ENCODE measurements at regions not wholly inside any gene's neighbourhood (a gene's known extent, or its start where the extent isn't known, plus 50 kb on each side); places are given as distances from the start of the nearest gene placed in this dataset.

- no peak for DNase-seq
Measured at GRCh38 chr1:221164951-221165838, 286.0 kb downstream of the HLX start.

GRCh38 chr1:221165839-221166500, 286.7 kb downstream of the HLX start:
- DNase-seq: no peak

GRCh38 chr1:221166559-221167318, 287.5 kb downstream of the HLX start:
- DNase-seq: peak in 1 of 2 donors; percentile 95

- DNase-seq: no peak
Measured at GRCh38 chr1:221169447-221169889, 290.2 kb downstream of the HLX start.

GRCh38 chr1:221170171-221170570, 290.9 kb downstream of the HLX start:
- no peak for DNase-seq

GRCh38 chr1:221171768-221172167, 292.5 kb downstream of the HLX start:
- DNase-seq: no peak

GRCh38 chr1:221172841-221173240, 293.6 kb downstream of the HLX start:
- no peak for DNase-seq

GRCh38 chr1:221174330-221174993, 295.2 kb downstream of the HLX start:
- no peak for DNase-seq

- no peak for DNase-seq
Measured at GRCh38 chr1:221175249-221175648, 296.0 kb downstream of the HLX start.

GRCh38 chr1:221180704-221181368, 301.6 kb downstream of the HLX start:
- DNase-seq: no peak

GRCh38 chr1:221182791-221183533, 303.7 kb downstream of the HLX start:
- DNase-seq: peak in 1 of 2 donors; percentile 84

- no peak for DNase-seq
Measured at GRCh38 chr1:221184131-221184794, 305.0 kb downstream of the HLX start.

- no peak for DNase-seq
Measured at GRCh38 chr1:221187174-221187573, 307.9 kb downstream of the HLX start.

- DNase-seq: no peak
Measured at GRCh38 chr1:221188458-221188857, 309.2 kb downstream of the HLX start.

- no peak for DNase-seq
Measured at GRCh38 chr1:221190249-221190648, 311.0 kb downstream of the HLX start.

GRCh38 chr1:221192055-221192454, 312.8 kb downstream of the HLX start:
- no peak for DNase-seq

GRCh38 chr1:221200464-221200863, 321.2 kb downstream of the HLX start:
- no peak for DNase-seq

- DNase-seq: no peak
Measured at GRCh38 chr1:221201773-221202172, 322.5 kb downstream of the HLX start.

- DNase-seq: peak; percentile 47 to 50
Measured at GRCh38 chr1:221203224-221204054, 324.2 kb downstream of the HLX start.
